GM21825 (cell line): ENCODE measurements at regions not wholly inside any gene's neighbourhood (a gene's known extent, or its start where the extent isn't known, plus 50 kb on each side); places are given as distances from the start of the nearest gene placed in this dataset.

ENCODE experiments used
- ATAC-seq: cut with Tn5 transposase; IDR thresholded peaks from one replicate; pipeline ENCODE4 v1.9.1; 2021; ENCODE audit warnings: mild to moderate bottlenecking, moderate library complexity; ENCODE audit not compliant: unreplicated experiment

DNA sequence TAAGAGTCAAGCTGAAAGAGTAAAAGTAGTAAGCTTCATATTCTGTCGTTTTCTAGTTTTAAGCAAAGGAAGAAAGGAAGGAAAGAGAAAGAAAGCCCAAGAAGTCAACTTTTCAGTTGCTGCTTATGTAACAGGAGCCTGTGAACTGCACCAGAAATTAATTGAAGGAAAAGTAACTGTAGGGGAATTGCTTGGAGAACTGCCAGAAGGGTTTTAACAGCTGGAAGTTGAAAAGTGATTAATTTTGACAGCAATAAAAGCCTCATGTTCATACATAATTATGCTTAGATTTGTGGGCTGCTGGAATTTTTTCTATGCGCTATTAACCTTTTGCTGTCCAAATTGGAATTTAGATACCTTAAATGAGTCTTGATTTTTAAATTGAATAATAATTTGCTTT is 255.7 kb downstream of the ENC1 start:
- ATAC-seq = no peak

DNA sequence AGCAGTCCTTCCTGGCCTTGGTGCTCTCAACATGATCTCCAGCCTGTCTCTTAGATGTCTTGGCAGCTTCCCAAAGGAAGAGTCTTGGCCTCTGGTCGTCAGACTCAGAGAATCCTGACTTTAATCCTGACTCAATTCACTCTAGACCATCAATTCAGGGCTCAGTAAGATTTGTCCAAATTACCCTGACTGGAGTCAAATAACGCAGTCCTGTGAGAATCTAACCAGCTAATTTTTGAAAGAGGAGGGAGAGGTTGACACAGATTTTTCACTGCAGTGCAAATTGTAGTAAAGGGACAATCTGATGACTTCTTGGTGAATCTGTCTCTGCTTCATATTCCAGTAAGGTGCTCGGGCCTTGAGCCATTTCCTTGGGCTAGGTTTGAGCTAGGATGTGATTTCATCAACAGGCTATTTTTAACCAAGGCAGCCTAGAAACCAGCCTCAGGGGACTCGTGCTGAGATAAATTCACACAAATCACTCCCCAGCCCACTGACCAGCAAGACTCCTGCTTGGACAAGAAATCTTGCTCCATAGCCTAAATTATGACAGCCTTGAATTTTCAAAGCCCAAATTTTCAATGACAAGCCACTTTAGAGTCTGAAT is 257.4 kb downstream of the ENC1 start:
- ATAC-seq = no peak

DNA sequence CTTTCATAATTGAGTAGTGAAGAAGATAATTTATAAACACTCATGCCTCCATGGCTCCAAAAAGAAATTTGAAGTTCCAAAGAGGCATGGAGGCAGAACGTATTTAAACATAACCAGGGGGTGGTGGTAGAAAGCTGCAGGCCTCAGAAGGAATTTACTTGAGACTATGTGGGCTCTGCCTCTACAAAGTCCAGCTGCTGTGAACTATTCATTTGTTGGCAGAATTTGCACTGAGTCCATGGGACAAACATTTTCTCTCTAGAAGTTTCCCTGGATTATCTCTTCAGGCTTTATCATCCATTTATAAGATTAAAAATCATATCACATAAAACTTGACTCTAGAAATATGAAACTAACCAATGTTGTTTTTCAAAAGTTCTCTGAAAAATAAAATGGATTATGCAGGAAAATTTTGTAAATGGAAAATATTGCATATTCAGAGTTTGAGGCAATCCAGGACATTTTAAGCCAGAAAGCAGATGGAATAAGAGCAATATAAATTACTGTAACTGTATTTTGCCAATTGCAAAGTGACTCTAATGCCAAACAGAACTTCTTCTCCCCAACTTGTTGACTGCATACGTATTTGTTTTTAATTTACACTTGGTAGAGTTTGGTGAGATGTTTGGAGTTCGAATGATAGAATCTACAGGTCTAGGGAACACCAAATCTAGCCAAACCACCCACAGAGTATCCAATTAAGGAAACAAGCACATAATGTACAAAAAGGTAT is 258.2 kb downstream of the ENC1 start:
- ATAC-seq = no peak

DNA sequence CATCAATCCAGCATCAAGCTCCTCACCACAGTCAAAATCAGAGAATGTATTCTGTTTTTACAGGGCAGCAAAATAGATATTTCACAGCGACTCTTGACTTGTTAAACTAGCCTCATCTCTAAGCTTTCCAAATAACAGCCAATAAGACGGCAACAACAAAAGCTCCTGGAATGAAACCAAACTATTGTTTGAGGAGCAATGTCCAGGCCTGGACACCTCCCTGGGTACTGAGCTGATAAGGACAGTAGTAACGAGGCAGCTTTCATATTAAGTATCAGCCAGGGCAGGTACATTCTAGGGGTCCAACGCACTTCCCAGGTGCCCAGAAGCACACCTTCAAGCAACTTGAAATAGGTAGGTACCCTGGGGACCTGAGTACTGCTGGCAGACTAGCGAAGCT is 260.3 kb downstream of the ENC1 start:
- ATAC-seq = no peak

DNA sequence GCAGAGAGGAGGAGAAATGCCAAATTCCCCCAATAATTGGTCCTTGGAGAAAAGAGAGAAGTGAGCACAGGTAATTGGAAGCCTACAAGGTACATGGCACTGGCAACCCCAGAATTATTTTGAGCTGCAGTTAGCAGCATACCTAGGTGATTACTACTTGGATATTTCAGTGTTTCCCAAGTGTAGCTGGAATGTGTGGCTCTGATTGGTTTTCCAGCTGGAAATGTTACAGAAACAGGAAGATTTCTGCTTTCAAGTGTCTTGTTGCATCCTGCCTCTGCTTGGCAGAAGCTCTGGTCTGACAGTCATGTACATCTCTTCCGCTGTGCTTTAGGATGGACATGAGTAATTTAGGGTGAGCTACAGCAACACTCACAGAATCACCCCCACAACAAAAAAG is 262.1 kb downstream of the ENC1 start:
- ATAC-seq = no peak

DNA sequence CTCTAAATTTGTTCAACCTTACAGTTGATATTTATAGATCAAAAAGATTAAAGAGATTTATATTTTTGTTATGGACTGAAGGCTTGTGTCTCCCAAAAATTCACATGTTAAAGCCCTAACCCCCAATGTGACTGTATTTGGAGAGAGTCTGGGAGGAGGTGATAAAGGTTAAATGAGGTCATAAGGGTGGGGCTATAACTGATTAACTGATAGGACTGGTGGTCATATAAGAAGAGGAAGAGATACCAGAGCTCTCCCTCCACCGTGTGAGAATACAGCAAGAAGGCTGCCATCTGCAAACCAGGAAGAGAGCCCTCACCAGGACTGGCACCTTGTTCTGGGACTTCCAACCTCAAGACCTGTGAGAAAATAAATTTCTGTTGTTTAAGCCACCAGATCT is 264.3 kb downstream of the ENC1 start:
- ATAC-seq = no peak

DNA sequence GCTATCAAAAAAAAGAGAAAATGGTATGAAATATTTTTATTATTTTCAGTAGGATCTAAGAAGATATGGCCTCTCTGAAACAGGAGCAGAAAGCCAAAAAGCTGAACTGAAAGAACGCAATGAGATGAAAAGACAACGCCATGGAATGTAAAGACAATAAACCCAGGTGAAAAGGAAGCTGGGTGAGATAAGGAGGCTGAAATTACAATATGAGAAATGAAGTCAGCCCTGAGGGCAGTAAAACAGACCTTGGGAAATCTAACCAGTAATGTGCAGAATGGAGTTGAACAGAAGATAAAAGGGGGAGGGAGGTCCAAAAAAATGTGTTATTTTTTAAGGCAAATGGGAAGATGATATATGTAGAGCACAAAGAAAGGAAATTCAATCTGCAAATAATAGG is 265.3 kb downstream of the ENC1 start:
- ATAC-seq = no peak

DNA sequence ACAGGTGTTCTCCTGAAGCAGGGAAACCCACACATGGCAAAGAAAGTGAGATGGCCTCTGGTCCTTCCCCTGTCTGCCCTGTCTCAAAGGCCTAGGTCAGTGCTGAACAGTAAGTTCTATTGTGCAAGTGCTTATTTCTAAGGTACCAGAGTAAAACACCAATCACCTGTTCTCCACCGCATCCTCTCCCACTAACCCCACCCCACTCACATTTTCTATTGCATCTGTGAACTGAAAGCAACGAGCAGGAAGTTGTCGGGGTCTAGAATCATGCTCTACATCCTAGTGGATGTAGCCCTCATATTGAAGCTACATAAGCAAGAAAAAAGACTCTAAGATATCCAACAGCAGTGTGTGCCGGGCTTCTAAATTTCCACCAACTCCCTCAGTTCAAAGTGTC is 265.9 kb downstream of the ENC1 start:
- no peak for ATAC-seq

DNA sequence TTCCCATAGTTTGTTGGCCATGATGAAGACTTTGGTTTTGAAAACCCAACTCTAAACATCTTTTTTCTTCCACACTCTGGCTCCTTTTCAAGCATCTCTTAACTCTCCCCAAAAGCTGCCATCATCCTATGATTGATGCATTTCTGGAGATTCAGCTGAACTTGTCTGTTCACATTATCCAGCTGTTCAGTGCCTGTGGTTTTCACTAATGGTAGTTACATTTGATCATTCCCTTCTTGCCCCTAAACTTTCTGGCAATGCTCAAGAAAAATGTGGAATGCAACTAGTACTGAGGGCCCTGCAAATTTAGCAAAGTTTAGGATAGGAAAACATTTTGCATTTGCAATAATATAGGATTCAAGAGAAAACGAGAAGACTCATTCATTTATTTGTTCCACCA is 267.5 kb downstream of the ENC1 start:
- no peak for ATAC-seq

DNA sequence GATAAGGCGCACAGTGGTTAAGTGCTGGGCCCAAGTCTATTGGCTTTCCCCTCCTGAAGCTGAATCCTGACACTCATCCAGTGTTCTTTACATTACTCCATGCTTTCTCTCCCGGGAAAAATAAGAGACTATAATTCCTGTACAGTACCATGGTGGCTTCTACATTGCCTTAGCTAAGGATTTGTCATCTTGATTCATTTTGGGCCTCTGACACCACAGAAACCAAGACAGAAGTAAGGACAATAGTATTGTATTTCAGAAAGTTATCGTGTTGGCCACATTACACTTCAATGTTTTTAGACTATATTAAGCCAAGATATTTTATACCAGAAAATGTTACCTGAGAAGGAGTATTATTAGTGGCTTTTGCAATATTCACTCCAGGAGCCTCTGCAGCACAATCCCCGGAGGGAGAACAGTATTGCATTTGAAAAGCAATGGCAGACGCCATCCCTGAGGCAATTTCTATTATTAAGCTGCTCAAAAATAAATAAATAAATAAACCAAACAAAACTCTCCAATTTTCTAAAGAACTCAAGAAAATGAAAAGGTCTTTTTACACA is 267.9 kb downstream of the ENC1 start:
- ATAC-seq = no peak

DNA sequence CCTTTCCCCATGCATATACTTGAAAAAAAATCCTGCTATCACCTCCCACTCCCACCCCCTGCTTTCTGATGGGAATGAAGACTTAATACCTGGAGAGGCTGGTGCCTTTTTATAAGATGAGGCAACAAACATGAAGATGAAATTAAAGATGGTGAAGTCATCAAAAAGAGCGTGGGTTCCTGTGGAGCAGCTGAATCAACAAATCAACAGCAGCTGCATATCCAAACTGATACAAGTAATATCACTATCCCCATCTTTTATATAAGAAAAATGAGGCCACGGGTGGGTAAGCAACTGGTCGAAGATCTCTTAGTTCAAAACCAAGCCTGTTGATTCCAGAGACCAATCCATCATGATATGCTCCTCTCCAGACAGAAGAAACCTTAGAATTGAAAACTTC is 268.5 kb downstream of the ENC1 start:
- ATAC-seq = no peak

DNA sequence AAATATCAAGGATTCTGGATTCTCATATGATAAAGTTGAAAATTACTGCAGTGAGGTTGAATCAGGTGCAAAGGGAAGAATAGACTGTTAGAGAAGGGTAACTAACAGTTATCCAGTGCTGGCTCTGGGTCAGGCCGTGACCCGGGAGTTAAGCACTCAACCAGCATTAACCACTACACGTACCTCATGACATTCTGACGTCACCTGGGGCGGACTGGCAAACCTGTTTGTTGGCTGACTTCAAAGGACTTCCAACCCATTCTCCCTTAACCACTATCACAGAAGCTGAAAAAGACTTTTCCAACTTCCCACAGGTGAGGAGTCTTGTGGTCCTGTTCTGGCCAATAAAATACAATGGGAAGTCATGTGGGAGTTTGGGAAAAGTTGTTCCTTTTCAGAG is 268.9 kb downstream of the ENC1 start:
- ATAC-seq = no peak

DNA sequence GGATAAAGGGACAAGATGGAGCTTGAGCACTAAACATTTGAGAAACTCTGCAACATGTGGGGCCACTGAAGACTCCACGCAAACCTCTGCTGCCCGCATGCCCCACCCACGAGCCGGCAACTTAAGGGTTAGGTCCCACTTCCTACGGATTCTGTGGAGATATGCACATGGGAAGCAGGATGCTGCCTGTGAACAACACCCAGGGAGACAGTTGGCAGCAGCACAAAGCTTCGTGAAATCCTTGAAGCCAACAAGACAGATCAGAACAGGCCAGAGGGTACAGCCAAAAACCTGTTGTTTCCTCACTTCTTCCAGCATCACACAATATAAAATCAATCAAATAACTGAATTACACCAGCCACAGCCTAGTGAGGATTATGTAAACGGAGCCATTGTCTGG is 270.4 kb downstream of the ENC1 start:
- ATAC-seq = no peak

DNA sequence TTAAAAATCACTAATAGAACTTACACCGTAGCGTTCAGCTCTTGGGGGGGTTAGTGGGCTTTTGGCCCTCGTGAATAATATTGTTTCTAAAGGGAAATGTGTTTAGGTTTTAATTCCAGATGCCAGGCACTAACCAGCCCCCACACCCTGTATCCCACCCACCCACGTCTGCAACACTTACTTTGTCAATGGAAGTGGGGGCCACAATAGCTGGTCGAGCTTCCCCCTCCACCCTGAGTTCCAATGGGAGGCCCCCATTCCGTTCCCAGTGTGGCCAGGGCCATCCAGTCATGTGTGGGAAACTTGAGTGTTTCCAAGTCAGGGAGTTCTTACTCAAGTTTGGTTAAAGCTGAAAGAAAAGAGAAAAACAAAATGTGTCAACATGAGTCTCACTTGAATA is 271.4 kb downstream of the ENC1 start:
- ATAC-seq = no peak

DNA sequence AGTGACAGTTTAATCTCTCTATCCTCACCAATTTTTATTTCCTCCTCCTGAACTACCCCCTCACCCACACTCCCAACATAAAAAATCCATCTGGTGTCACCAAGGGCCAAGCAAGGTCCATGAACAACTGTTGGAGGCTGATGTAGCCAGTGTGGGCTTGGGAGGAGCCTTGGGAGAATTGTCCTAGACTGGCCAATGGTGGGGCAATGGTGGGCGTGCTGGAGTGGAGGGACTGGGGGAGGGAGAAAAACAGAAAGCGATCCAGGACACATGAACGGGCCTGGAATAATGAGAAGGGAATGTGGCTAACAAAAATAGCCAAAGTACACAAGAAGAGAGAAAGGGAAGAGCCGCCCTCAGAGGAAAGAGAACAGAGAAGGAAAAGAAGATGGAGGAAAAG is 272.6 kb downstream of the ENC1 start:
- ATAC-seq = no peak

DNA sequence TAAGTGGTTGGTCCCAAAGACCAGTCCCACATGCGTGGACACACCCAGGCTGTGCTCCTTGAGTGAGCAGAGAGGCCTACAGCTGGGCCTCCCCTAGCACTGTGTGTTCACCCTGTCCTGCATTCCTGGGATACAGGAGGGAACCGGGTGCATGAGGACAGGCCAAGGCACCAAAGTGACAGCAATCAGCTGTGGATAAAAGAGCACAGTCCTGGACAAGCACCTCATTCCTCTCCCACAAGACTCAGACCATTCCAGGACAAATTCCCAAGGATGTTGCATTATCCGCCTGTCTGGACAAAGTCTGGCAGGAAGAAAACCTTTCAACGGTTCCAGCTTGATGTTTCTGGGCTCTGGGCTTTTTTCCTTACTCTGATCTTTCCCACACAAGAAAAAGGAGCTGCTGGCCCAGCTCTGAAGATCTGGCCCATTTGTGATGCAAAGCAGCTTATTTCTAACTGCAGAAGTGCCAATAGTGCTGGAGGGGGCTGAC is 273.2 kb downstream of the ENC1 start:
- ATAC-seq = no peak

DNA sequence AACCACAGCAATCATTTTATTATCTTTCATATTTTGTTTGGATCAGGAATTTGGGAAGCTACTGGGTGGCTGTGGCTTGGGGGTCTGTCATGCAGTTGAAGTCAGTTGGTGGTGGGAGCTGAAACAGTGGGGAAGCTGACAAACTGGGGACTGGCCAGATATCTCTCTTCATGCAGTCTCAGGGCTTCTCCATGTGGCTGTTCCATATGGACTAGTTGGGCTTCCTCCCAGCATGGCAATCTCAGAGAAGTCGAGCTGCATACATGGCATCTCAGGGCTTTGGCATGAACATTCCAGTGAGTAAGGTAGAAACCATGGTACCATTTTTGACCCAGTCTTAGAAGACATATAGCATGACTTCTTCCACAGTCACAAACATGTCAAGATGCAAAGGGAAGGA is 274.8 kb downstream of the ENC1 start:
- ATAC-seq = no peak

DNA sequence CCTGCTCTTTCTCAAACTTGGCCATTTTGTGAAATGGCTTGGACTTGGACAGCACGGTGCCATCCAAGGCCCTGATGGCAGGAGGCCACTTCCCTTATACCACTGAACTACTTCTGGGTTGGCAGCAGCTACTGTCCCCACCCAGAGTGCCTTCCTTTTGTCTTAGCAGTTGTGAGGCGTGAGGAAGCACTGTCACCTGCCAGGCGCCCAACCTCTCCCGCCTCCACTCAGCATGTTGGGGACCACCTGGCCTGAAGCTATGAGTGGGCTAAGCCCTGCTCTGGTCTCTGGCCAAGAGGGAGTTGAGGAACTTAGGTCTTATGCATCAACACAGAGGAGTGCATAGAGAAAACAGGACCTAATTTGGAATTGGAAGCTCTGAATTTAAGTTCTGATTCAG is 276.0 kb downstream of the ENC1 start:
- no peak for ATAC-seq

DNA sequence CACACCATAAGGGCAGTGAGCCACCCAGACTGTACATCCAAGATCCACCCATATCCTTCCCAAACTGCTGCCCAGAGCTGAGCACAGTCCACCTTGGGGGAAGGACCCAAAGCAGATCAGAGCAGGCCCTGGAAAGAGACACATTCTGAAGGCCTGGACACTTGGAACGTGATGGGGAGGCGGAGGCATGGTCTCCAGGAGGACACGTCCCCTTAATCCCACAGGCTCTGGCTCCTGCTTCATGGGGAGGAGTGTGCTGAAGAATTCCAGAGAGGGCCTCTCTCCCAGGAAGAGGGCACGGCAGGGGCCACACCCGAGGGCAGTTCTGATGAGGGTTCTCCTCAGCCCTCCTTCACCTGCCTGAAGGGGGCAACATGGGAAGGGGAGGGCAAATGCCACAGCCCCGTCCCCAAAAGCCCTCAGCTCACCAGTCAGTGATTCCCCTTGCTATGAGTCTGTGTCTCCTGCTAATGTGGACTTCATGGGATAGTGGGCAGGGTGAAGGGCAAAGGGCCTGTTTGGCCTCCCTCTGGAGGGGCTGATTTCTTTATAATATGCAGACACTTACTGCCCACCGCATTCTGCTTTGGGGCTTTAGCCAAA is 276.8 kb downstream of the ENC1 start:
- no peak for ATAC-seq

DNA sequence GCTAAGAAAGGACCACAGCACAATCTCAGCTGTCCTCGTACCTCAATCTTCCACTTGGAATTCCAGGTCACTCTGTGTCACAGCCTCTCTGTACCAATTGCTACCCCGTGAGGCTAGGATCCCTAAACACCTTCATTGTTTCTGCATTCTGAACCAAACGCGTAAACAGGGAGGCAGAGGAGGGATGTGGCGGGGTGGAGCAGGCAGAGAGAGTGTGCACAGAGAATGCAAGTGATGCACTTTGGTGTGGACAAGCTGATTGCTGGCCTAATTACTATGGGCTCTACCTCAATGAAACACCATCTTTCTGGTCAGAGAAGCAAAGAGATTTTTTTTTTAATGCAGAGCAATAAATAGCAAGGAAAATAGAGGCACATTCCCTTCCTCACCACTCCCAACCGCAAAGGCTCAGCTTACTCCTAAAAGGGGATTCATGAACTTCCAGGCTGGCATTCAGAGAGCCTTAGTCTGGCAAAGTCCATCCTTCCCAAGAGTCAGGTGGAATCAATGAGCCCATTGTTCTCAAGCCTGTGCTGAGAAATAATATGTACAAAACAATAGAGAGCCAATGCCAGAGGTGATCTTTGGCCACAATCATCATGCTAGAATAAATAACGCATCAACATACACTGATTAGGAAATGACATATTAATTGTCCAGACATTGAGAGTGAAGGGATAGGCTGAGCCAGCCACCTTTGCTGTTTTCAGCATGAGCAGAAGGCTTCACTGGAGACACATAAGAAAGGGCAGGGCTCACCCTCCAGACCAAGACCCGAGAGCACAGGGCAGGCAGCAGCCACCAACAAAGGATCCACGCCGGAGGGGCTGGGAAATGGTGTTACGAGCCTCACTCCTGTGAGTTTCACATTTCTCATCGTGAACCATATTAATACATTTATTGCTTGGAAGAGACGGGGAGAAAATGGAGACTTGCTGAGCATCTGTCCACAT is 278.8 kb downstream of the ENC1 start:
- ATAC-seq = no peak
